GM19397 (cell line): ENCODE measurements at regions not wholly inside any gene's neighbourhood (a gene's known extent, or its start where the extent isn't known, plus 50 kb on each side); places are given as distances from the start of the nearest gene placed in this dataset.
"Not testable (repeated sequence)": the region's sequence is repeated elsewhere in the genome, so short reads cannot be mapped to it uniquely, and the experiment has no call there.

ENCODE experiments used
- ATAC-seq: cut with Tn5 transposase; IDR thresholded peaks from one replicate; pipeline ENCODE4 v1.9.1; 2021; ENCODE audit warnings: mild to moderate bottlenecking, moderate library complexity; ENCODE audit not compliant: unreplicated experiment

GRCh38 chr5:97568382-97568781, 385.3 kb upstream of the RIOK2 start:
- no peak for ATAC-seq

- no peak for ATAC-seq
Measured at GRCh38 chr5:97570242-97570641, 387.2 kb upstream of the RIOK2 start.

- no peak for ATAC-seq
Measured at GRCh38 chr5:97575322-97575721, 392.3 kb upstream of the RIOK2 start.

DNA sequence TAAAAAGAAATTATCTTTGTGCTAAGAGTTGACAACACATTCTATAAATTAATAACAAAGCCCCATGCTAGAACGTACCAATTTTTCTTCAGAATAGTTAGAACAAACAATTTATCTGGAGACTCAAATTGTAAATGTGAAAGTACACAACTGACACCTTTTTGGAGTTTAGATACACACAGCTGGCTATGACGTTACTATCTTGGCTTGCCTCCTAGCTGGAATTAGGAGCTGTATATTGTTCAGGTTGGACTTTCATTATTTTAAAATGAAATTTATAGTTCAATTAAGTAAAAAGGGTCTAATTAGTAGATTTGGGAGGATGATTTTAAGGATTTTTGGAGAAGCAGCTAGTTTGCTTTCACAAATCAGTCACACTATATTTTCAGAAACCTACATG, 393.9 kb upstream of the RIOK2 start:
- ATAC-seq: no peak

DNA sequence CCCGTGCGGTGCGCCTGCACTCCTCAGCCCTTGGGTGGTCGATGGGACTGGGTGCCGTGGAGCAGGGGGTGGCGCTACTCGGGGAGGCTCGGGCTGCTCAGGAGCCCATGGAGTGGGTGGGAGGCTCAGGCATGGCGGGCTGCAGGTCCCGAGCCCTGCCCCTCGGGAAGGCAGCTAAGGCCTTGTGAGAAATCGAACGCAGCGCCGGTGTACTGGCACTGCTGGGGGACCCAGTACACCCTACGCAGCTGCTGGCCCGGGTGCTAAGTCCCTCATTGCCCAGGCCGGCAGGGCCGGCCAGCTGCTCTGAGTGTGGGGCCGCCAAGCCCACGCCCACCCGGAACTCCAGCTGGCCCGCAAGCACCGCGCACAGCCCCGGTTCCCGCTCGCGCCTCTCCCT, 396.9 kb upstream of the RIOK2 start:
- not testable (repeated sequence) for ATAC-seq

DNA sequence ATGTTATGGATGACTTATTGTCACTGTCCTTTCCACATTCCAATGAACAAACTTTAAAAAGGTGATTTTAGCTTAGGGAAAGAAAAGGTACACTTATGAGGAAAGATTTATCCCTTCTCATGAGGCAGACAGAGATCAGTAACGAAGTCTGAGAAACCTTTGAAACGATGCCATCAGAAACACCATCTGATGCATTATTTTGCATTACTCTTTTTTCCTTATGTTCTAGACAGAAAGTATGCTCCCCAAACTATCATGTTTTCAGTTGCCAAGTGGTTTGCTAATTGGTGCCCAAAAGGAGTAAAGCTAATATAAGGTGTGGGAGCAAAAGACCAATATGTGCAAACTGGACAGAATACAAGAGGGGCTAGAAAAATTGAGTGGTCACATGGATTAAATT, 397.7 kb upstream of the RIOK2 start:
- no peak for ATAC-seq

- no peak for ATAC-seq
Measured at GRCh38 chr5:97591781-97592180, 408.7 kb upstream of the RIOK2 start.

- ATAC-seq: no peak
Measured at GRCh38 chr5:97600486-97600885, 417.4 kb upstream of the RIOK2 start.

- ATAC-seq: no peak
Measured at GRCh38 chr5:97601651-97602050, 418.6 kb upstream of the RIOK2 start.

- ATAC-seq: no peak
Measured at GRCh38 chr5:97606531-97606930, 423.5 kb upstream of the RIOK2 start.

GRCh38 chr5:97608501-97608900, 425.5 kb upstream of the RIOK2 start:
- ATAC-seq: no peak

DNA sequence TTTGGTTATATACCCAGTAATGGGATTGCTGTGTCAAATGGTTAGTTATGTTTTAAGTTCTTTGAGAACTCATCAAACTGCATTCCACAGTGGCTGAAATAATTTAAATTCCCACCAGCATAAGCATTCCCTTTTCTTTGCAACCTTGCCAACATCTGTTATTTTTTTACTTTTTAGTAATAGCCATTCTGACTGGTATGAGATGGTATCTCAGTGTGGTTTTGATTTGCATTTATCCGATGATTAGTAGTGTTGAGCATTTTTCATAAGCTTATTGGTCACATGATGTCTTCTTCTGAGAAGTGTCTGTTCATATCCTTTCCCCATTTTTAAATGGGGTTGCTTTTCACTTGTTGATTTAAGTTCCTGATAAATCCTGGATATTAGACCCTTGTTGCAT, 435.7 kb upstream of the RIOK2 start:
- no peak for ATAC-seq

- ATAC-seq: no peak
Measured at GRCh38 chr5:97623441-97623840, 440.4 kb upstream of the RIOK2 start.

DNA sequence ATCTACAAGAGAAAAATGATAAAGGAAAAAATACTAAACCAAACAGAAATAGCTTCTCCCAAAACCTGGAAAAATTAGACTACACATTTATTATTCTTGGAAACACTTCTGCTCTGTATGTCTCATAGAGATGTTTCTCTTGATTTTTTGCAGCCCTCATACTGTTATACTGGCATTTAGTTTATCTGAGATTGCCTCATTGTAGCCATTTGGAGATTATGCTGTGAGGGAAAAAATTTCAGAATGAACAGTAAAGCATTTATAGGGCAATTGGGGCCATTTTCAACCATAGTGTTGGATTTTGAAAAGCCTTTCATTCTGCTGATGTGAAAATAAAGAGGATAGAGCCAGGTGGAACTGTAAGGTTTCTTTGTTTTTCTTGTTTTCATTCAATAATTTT, 441.8 kb upstream of the RIOK2 start:
- no peak for ATAC-seq

DNA sequence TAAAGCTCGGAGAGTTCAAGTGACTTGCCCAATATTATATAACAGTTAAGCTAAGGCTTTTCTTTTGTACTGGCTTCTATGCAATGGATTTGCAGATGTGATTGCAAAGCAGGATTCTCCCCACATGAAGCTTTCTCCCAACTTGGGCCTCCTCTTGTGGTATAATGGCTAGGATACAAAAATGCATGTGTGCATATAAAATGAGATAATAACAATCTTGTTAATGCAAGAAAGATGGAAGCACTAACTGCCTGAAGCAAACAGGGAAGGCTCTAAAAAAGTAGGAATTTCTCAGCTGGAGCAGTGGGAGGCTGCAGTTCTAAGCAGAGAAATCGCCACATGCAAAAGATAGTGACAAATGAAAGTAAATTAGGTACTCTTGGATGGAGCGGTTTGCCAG, 444.2 kb upstream of the RIOK2 start:
- ATAC-seq: no peak

DNA sequence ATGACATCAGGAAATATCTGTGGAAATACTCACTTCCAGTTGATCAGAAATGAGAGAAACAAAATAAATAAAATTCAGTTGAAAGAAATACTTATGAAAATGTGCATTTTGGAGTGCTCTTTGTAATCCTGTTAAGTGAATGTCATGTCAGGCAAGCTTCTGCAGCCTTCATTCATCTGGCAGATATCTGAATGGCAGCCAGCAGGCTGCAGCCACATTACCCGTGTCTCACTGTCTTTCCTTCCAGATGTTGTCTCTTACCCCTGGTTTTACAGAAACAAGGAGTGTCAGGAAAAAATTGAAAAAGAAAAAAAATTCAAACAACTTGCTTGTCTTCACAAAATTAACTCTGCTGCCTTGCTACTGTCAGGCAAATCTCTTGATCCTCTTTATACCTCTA, 445.0 kb upstream of the RIOK2 start:
- ATAC-seq: no peak

DNA sequence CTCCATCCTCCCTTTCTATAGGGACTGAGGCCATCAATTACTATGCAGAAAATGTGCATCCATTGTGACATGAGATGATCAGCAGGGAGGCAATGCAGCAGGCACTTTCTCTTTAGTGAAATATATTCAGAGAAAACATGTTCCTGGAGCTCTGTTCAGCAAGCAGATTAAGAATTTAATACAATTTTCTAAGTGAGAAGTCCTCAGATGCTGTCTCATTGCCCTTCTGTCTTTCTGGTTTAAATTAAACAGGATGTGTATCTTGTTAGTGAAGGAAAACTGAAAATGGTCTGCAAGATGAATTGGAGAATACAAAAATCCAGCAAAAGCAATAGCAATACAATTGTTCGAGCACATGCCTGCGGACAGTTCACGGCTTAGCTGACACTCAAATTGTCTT, 445.8 kb upstream of the RIOK2 start:
- no peak for ATAC-seq

- no peak for ATAC-seq
Measured at GRCh38 chr5:97629276-97629675, 446.2 kb upstream of the RIOK2 start.

DNA sequence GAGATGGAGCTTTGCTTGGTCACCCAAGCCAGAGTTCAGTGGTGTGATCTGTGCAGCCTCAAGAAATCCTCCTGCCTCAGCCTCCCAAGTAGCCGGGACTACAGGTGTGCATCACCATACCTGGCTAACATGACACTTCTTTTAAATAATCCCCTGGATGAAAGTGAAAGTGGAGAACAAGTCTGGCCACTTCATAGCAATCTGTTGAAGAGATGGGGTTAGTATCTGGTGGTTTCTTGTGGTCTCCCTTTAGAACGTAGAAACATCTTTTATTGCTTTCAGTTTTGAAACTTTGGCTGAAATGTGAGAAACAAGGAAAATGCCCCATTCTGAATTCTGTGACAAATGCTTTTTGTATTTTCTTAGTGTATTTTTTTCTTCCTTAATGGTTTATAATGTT, 452.5 kb upstream of the RIOK2 start:
- no peak for ATAC-seq

- ATAC-seq: no peak
Measured at GRCh38 chr5:97636766-97637165, 453.7 kb upstream of the RIOK2 start.

GRCh38 chr5:97641081-97641480, 458.0 kb upstream of the RIOK2 start:
- ATAC-seq: no peak

- no peak for ATAC-seq
Measured at GRCh38 chr5:97644206-97644605, 461.2 kb upstream of the RIOK2 start.

GRCh38 chr5:97644896-97645295, 461.8 kb upstream of the RIOK2 start:
- no peak for ATAC-seq

DNA sequence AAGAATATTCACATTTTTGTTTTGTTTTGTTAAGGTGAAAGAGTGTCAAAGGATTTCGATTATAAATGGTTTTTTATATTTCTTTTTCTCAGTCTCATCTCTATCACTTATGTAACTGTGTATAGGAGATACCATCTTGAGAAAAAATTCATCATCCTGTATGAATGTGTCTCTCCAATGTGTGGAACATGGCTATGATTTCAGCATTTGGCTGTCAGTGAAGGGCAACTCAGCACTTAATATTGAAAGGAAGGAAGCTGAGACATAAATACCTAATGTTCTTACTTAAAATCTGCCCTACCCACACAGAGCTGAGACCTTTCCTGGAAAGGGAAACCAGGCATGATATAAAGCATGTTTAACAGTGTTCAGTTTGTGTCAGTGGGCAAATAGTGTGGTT, 474.2 kb upstream of the RIOK2 start:
- no peak for ATAC-seq
